HG03571 (cell line): ENCODE measurements at regions not wholly inside any gene's neighbourhood (a gene's known extent, or its start where the extent isn't known, plus 50 kb on each side); places are given as distances from the start of the nearest gene placed in this dataset.
"Not testable (repeated sequence)": the region's sequence is repeated elsewhere in the genome, so short reads cannot be mapped to it uniquely, and the experiment has no call there.

ENCODE experiments used
- ATAC-seq: cut with Tn5 transposase; IDR thresholded peaks from one replicate; pipeline ENCODE4 v1.9.1; 2021; ENCODE audit not compliant: unreplicated experiment

DNA sequence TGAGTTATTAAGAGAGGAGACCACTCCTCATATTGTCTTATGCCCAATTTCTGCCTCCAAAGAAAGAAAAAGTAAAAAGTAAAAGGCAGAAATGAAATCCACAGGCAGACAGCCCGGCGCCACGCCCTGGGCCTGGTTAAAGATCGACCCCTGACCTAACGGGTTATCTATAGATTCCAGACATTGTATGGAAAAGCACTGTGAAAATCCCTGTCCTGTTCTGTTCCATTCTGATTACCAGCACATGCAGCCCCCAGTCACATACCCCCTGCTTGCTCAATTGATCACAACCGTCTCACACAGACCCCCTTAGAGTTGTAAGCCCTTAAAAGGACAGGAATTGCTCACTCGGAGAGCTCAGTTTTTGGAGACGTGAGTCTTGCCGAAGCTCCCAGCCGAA, 1086.6 kb upstream of the INTU start:
- ATAC-seq = not testable (repeated sequence)

DNA sequence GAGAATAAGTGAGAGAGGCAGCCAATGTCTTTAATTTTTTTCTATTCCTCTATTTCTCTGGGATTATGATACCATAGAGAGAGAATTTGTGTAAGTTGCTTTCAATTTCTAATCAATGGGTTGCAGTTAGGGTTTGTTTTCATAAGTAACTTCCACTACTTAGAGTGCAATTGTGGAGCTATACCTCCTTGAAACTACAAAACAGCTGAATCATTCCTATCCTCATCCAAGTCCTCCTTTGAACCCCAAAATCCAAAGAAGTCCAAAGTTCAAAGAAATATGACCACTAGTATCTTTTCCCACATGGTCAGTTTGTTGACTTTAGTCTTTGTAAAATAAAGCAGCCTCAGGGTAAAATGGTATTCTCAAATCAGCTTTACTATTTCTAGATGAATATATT, 1085.4 kb upstream of the INTU start:
- ATAC-seq = no peak

DNA sequence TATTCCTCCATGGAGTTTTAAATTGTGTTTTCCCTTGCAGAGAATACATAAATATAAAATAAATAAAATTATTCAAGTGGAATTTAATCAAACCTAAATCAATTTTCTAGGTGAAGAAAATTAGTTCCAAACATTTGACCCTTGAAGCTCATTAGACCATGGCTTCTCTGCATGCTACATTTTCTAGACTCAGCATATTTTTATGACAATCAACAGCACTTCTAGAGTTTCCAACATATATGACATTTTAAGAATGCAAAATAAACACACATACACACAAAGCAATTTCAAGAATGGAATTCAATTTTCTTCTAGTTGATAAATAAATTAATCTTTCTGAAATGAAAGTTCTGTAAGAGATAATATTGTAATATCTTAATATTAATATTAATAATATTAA, 1083.9 kb upstream of the INTU start:
- no peak for ATAC-seq

DNA sequence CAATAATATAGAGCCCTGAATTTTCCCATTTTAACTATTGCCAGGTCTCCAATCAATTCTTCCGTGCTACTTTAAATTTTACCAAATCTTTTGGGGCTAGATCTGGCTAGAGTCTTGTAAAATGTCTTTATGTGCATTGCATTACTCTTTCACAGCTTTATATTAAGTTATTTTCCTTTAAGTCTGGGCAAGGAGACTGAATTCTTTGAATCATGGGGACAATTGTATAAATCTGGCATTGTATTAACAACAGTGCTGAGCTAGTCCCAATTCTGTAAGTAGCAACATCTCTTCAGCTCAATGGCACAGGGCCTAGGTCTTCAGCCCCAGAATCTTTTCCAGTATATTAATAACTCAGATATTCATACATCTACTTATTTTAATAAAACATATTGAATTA, 1080.4 kb upstream of the INTU start:
- no peak for ATAC-seq

DNA sequence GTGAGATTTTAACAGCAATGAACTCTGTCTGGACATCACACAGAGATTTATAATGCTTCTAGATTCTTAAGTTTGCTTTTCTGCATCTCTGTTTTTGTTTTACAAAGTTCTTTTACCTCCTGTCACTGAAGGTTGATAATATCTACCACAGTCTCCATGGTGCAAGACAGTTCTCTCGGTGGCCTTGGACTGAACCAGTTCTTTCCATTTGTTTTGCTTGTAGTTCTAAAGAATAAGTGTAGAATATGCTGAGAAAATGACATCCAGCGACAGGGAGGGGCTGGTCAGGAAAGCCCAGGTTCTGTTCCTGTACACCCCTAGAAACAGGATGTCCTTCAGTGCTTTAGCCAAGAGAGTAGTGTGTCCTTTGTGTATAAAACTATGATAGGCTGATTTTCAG, 1079.5 kb upstream of the INTU start:
- no peak for ATAC-seq

DNA sequence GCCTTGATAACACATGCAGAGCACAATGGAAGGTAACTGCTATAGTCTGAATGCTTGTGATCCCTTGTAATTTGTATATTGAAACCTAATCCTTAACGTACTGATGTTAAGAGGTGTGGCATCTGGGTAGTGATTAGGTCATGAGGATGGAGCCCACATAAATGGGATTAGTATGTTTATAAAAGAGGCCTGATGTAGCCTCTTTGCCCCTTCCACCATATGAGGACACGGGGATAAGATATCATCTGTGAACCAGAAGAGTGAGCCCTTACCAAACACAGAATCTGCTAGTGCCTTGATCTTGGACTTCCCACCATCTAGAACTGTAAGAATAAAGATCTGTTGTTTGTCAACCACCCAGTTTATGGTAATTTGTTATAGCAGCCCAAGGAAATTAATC, 1074.2 kb upstream of the INTU start:
- no peak for ATAC-seq

DNA sequence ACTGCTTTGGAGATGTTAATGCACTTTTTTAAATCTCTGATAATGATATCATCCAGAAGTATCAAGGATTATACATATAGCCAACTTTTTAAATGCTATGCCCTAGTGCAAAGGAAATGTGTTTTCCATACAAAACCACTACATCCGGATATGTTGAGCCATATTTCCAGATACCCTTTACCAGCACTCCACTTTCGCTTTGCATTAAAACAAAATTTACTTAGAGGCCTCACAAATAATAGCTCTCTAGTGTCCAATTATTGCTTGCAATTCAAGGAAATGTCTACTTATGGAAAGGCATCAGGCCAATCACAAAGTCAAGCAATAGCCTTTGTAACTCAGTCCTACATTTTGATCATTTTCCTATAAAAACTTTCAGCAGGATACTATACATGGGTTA, 1072.8 kb upstream of the INTU start:
- ATAC-seq = no peak

DNA sequence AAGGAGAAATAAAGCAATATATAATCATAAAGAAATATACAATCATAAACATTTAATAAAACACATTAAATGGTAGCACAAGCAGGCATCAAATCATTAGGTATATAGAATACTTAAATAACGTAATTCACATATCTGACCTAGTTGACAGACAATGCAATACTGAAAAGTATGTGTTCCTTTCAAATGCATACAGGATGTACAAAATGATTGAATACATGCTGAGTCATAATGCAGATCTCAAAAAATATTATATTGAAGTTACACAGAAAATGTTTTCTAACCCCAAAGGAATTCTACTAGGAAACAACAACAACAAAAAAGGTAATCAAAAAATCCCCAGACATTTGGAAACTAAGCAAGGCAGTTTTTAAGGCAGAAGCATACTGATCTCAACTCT, 1072.0 kb upstream of the INTU start:
- ATAC-seq = no peak

DNA sequence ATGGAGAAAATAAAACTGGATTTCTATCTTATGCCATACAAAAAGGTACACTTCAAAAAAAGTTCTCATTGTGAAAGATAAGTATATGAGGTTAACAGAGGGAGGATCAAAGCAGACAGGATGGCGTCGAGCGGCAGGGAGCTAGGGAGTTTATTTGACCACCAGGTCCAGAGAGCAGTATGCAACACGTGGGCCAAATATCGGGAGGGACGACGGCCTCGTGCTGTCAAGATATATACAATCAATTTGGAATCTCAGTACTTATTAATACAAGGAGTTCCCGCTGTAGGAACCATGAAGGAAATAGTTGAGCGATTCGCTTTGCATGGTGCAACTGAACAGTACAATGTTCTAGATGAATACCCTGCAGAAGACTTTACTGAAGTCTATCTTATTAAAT, 1069.4 kb upstream of the INTU start:
- no peak for ATAC-seq

DNA sequence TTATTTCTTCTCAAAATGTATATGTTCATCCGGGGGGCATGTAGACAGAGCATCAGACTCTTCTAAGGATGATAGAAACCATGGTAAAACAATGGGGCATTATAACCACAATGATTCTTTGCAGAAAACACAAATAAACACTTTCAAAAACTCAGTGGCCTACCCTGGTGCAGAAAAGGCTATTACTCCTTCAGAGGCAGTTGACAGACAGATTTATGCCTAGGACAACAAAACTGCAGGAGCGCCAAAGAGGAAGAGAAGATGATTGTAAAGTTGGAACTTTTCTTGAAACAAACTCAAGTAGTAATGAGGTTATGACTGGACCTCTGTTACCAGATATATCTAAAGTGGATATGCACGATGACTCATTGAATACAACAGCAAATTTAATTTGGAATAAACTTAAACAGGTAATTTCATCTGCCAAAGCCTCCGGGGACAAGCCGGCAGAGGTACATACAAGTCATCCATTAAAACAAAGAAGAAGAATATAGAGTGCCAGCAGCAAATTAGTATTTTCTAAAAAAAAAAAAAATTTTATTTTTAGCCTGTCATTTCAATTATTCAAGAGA, 1068.4 kb upstream of the INTU start:
- no peak for ATAC-seq

DNA sequence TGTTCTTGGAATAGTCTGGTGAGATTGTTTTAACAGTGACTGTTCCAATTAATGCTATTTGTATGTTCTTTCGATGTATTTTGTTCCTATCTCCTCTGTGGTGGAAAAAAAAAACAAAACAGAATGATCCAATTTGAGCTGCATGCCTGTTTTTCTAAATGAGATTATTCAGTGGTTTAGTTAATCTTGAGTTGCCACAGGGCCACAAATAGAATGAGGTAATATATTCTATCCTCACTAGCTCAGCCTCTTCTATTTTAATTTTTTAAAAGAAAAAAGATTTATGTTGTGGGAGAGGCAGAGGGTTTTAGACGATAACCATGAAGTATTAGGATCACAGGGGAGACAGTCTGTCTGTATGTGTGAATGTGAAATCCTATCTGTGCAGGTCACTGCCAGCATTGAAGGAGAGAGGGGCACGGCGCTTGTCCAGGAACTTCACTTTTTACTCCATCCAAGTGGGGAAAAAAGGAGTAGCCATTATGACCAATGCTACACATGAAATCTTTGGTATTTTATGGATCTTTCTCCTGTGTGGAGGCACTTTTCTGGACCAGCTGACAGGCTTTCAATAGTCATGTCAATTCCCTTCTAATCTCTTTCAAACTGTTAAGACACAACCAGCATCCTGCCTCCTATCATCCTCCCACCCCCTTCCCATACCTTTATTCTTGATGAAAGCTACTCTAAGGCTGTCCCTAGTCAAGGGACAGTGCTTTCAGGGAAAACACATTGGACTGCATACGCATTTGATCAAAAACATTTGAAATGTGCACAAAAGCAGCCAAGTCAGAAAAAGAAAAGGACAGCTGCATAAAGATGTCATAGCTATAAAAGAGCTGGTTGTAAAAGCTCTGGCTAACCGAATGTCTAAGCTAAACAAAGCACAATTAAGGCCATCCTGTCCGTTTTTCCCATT, 1063.8 kb upstream of the INTU start:
- ATAC-seq = no peak

DNA sequence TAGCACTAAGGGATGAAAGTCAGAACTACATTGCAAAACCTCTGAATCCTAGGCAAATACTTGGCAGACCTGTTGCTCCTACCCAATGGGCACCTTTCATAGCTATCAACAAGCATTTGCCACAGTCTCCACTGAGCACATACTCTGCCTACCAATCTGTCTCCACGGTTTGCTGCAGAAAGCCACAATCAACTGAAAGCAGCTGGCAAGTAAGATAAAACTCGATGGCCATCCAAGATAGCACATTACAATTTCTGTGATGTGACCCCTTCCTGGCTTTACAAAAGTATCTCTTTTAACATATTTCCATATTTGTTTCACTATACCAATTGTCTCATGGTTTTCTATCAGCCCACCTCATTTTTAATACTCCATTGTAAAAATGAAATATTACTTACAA, 1060.5 kb upstream of the INTU start:
- no peak for ATAC-seq

DNA sequence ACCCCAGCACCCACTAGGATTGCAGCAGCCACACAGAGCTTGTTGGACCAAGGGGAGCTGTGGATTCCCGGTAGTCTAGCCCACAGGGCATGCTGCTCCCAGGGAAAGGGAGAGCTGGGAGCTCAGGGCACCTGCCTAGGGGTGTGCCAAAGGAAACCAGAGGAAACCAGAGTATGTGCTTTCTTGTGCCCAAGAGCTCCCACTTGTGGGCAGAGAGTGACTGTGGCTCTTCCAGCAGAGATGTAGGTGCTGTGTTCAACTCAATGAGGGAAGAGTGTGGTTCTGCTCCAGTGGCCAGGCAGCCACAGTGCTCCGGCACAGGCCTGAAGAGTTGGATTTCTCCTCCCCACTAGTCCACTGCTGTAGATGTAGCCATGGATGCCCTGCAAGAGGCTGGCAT, 1050.0 kb upstream of the INTU start:
- ATAC-seq = no peak

DNA sequence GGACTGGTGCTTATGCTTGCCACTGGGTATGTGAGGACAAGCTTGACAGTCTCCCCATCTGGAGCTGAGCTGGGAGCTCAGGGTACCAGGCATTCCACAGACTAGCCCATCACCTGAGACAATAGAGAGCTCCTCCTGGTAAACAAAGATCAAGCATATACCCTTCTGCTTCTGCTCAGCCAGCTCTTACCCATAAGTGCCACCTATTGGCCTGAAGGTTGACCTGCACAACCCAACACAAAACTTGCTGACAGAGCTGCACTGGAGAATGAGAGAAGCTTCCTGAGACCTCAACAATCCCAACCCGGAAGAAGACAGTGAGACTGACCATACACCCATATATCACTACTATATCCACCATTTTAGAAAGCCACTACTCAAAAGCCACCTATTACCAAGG, 1049.2 kb upstream of the INTU start:
- ATAC-seq = no peak

DNA sequence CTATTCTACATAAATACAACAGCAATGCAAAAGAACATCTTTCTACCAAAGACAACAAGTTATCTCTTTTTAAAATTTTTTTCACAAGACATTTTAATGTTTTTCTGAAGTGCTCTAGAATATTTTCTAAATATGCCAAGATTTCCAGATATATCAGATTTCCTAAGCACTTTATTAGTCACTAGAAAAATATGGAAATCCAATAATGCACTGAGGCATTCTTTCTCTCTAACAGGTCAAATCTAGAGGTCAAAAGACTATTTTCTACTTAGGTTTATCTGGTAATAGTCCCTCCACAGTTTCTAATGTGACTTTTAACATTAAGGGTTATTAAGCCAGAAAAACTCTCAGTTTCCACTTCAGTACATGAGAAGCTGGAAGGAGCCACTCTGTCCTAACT, 1041.2 kb upstream of the INTU start:
- no peak for ATAC-seq

DNA sequence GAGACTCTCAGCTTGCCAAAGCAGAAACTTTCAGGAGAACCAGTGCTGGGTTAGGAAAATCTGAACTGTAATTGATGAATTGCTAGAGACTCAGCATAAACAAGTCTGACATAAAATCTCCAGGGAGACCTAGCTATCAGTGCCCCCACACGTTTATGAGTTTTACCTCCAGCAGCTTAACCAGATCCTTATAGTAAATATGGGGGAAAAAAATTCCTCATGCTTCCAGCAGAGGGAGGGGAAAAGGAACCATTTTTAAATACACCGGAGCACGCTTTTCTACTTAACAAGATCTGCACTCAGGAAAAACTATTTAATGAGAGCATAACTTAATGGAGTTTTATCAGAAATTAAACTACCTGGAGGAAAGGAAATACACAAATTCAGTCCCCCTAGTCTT, 1040.7 kb upstream of the INTU start:
- ATAC-seq = no peak

DNA sequence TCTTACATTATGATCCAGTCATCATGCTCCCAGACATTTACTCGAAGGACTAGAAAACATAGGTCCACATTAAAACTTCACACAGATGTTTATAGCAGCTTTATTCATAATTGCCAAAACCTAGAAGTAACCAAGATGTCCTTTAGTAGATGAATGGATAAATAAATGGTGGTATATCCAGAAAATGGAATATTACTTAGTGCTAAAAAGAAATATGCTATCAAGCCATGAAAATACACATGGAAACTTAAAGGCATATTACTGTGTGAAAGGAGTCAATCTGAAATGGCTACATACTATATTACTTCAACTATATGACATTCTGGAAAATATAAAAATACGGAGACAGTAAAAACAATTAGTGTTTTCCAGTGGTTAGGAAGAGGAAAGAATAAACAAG, 1039.1 kb upstream of the INTU start:
- ATAC-seq = no peak

DNA sequence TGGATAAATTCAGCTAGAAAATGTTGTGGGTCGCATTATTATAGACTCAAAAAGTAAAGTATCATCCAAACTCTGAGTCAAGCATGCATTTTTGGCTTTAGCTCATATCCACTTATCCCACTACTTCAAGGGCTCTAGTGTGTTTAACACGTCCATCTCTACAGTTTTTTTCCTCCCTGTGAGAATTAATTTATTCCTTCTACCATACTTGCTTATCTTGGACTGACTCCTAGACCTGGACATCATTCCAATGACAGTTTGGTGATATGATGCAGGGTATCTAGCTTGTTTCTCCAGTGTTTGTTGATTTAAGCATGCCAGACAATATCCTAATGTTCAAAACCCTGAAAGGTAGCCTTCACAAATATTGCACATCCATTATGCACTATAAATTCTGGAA, 1037.1 kb upstream of the INTU start:
- ATAC-seq = no peak

DNA sequence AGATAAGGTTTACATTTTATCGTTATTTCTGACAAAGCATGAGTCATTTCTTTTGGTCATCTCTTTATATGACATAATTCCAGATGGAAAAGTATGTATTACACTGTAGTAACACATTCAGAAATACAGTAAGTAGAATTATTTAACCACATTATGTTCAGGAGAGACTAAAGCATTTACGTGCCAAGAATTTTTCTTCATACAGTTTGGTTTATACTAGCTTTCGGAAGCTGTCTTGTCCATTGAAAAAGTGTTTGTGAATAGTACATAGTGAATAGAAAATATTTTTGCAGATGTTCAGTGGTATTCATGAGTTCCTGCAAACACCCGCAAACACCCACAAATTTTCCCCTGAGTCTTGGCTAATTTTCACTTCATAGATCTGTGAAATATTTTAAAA, 1033.0 kb upstream of the INTU start:
- ATAC-seq = no peak

DNA sequence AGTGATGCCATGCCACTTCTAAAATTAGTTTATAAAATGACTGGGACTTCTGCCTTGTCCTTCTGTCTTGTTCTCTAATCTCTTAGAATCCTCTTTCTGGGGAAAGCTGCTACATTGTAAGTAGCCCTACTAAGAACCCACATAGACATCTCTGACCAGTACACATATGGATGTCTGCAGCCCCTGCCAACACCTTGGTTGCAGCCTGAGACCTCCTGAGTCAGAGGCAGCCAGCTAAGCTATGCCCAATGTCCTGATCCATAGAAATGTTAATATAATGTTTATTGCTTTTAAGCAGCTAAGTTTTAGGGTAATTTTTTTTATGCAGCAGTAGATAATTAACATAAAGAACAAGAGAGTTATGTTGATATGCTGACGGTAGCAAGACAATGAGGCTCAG, 1029.5 kb upstream of the INTU start:
- ATAC-seq = no peak

DNA sequence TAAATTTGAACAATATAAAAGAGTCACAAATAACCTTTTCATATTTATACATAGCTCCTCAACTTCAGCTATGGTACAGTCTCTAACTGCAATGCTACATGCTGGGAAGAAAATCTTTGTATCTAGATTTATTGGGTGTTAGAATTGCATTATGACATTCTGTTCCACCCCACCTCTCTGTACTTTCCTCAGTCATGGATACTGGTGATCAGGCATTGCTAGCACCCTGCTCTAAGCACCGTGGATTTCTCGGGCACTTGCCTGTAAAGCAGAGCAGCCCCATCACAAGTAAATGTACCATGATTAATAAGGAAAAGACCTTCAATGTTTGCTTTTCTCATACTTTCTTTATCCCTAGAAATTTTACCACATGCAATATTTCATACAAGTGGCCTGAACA, 1028.9 kb upstream of the INTU start:
- no peak for ATAC-seq

DNA sequence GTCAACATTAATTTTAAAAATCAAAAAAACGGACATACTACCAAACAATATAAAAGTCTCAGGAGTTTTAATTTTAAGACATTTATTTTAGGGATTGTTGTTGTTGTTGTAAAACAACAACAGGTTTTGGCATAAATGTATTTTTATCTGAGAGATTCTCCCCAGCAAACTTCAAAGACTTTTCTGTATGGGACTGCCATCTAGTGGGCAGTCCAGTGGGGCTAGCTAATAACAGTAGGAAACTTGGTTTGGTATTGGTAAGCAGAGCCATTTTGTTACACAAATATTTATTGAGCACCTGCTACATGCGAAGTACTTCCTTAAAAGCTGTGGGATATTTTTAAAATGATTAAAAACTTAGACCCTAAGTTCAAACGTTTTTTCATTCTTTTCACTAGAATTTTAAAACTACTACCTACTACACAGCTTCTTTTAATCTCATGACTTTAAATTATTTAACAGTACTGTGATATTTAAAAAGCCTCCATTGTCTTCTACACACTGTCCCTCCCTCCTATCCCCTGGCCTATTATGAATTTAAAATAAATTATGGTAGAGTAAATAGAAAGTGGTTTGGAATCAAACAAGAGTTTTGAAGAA, 1028.4 kb upstream of the INTU start:
- no peak for ATAC-seq
